Colonic mucosa (tissue), 4 donors: ENCODE measurements at regions not wholly inside any gene's neighbourhood (a gene's known extent, or its start where the extent isn't known, plus 50 kb on each side); places are given as distances from the start of the nearest gene placed in this dataset.

Experiments
- DNase-seq: peaks from one replicate; pipeline ENCODE4 v3.0.0-alpha.2; 2020
- H3K27ac ChIP-seq: fragments of 200-600 bp; one replicate; pipeline ENCODE4 v1.8.0; 2021
- H3K27me3 ChIP-seq: fragments of 200-600 bp; one replicate; pipeline ENCODE4 v1.8.0; 2021
- H3K36me3 ChIP-seq: fragments of 200-600 bp; one replicate; pipeline ENCODE4 v1.8.0; 2021
- H3K4me1 ChIP-seq: fragments of 200-600 bp; one replicate; pipeline ENCODE4 v1.8.0; 2021; ENCODE audit warnings: mild to moderate bottlenecking
- H3K4me3 ChIP-seq: fragments of 200-600 bp; one replicate; pipeline ENCODE4 v1.8.0; 2021
- H3K9ac ChIP-seq, 2 donors: one replicate each; pipeline ENCODE4 v1.7.0; 2013; ENCODE audit warnings: control low read depth in 2 of 2, low read depth in 2 of 2, low read length in 2 of 2
- H3K9me3 ChIP-seq: fragments of 200-600 bp; one replicate; pipeline ENCODE4 v1.8.0; 2021
- intact Hi-C: fragments of 100-400 bp; cut with DNase I; formaldehyde crosslinking; loops from one replicate; pipeline ENCODE4 v1.14.1; 2022
- TF ChIP-seq, protein P1 (sequence below): fragments of 200-600 bp; IDR thresholded peaks from one replicate; pipeline ENCODE4 v1.8.0; 2022; ENCODE audit warnings: antibody characterized with exemption, mild to moderate bottlenecking
- donor health status: healthy.
- donor health status: DM: no; HTN: no; CAD: no.
- donor health status: DM: no; HTN: no; CAD: no.

DNA sequence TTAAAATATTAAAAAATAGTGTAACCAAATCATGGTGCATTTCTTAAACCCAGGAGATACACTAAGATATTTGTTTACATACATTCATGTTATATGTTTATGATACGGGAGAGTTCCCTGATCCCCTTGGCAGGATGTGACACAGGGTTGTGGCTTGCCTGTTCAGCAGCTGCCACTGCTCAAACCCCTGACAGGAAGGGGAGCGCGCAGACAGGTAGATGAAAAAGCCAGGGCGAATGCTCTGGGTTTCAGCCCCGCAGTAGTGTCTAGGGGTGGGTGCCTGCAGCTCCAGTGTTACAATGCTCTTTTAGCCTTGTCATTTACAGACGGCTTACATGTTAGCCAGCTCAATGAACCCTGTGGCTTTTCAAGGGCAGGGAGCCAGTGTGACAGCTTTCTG, 1343.8 kb upstream of the IGFBP7 start:
- Histone ChIP-seq H3K27ac (no peak overlapping the region), H3K4me1 (no peaks in the 10 kb centered on the region), H3K27me3 (no peaks in the 10 kb centered on the region), H3K4me3 (no peak overlapping the region), H3K9me3 (no peaks in the 10 kb centered on the region), H3K36me3 (no peaks in the 10 kb centered on the region), H3K9ac (no peak overlapping the region)
- intact Hi-C loops = no loop called here
- TF ChIP-seq, protein P1, sequence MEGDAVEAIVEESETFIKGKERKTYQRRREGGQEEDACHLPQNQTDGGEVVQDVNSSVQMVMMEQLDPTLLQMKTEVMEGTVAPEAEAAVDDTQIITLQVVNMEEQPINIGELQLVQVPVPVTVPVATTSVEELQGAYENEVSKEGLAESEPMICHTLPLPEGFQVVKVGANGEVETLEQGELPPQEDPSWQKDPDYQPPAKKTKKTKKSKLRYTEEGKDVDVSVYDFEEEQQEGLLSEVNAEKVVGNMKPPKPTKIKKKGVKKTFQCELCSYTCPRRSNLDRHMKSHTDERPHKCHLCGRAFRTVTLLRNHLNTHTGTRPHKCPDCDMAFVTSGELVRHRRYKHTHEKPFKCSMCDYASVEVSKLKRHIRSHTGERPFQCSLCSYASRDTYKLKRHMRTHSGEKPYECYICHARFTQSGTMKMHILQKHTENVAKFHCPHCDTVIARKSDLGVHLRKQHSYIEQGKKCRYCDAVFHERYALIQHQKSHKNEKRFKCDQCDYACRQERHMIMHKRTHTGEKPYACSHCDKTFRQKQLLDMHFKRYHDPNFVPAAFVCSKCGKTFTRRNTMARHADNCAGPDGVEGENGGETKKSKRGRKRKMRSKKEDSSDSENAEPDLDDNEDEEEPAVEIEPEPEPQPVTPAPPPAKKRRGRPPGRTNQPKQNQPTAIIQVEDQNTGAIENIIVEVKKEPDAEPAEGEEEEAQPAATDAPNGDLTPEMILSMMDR = no peak
- no peak for DNase-seq

DNA sequence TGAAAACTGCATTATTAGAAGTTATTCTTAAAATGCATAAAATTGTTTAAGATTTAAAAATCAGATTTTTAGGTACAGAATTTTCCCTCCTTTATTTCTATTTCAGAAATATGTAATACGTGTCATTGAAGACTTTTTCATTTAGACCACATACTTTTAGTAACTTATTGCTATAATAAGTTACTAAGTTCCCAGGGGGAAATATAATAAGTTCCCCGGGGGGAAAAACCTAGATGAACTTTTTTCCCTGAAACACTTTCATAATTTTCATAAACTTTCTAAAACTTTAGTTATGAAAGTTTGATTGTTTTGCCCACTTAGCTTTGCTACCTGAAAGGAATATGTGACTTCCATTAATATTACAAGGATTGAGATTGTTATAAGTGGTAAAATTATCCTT, 1341.5 kb upstream of the IGFBP7 start:
- DNase-seq = no peak
- no peaks in the 10 kb centered on the region for H3K9me3 ChIP-seq
- TF ChIP-seq, protein P1 = no peak
- intact Hi-C loops = no loop called here
- H3K27me3 ChIP-seq = no peaks in the 10 kb centered on the region
- no peak overlapping the region for H3K27ac ChIP-seq
- H3K9ac ChIP-seq = no peak overlapping the region
- H3K4me3 ChIP-seq = no peak overlapping the region
- no peaks in the 10 kb centered on the region for H3K36me3 ChIP-seq
- H3K4me1 ChIP-seq = no peaks in the 10 kb centered on the region

DNA sequence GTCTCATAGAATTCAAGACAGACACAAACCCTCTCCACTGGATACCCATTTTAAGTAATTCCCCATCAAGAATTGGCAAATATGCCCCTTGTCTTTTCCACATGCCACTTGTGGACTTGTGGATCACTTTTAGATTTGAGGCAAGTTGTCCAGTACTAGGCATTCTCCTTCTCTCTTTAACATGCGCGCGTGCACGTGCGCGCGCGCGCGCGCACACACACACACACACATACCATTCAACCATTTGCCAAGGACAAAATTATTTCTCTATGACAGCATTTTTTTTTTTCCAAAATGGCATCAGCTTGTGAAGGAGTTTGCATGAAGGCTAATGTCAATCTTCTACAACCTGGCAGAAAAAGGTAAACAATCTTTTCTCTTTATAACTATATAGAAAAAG, 1325.7 kb upstream of the IGFBP7 start:
- Histone ChIP-seq H3K9me3 (no peaks in the 10 kb centered on the region), H3K27ac (no peak overlapping the region), H3K9ac (no peak overlapping the region), H3K4me3 (no peak overlapping the region), H3K4me1 (no peaks in the 10 kb centered on the region), H3K27me3 (no peaks in the 10 kb centered on the region), H3K36me3 (no peaks in the 10 kb centered on the region)
- TF ChIP-seq, protein P1 = no peak
- intact Hi-C loops = no loop called here
- no peak for DNase-seq

DNA sequence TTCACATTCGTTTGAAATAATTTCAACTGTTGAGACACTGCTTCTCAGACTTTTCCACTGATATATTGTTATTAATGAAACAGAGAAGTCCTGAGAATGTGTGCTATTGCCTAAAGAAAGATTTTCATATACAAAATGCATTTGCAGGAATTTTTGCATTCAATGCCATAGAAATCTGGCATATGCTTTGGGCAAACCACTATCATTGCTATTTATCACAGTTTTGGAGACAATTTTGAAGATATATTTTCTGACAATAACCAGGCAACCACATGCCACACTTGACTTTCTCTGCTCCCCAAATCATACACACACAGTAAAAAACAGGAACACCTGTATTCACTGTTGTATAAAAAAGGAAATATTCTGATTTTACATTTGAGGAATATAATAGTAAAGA, 1303.7 kb upstream of the IGFBP7 start:
- no peak overlapping the region for H3K4me3 ChIP-seq
- H3K27ac ChIP-seq = no peak overlapping the region
- intact Hi-C loops = no loop called here
- DNase-seq = no peak
- no peaks in the 10 kb centered on the region for H3K27me3 ChIP-seq
- H3K9me3 ChIP-seq = no peaks in the 10 kb centered on the region
- no peak overlapping the region for H3K9ac ChIP-seq
- TF ChIP-seq, protein P1 = no peak
- no peaks in the 10 kb centered on the region for H3K4me1 ChIP-seq
- no peaks in the 10 kb centered on the region for H3K36me3 ChIP-seq

DNA sequence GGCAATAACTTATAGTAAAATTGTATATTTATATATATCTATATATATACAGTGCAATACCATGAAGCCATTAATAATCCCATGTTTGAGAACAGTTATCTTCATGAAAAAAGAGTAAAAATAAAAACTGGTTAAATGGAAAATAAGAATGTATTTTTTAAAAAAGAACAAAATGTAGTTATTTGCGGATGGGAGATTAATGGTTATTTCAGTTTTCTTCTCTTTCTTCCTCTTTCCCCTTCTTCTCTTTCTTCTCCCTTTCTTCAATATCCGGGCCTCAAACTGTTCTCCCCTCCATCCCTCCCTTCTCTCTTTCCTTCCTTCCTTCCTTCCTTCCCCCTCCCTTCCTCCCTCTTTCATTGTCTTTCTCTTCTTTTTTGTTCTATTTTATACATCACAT, 1301.7 kb upstream of the IGFBP7 start:
- H3K27me3 ChIP-seq = no peaks in the 10 kb centered on the region
- no peaks in the 10 kb centered on the region for H3K9me3 ChIP-seq
- H3K4me1 ChIP-seq = no peaks in the 10 kb centered on the region
- no peak overlapping the region for H3K9ac ChIP-seq
- intact Hi-C loops = no loop called here
- H3K27ac ChIP-seq = no peak overlapping the region
- H3K4me3 ChIP-seq = no peak overlapping the region
- H3K36me3 ChIP-seq = no peaks in the 10 kb centered on the region
- no peak for DNase-seq
- TF ChIP-seq, protein P1 = no peak

DNA sequence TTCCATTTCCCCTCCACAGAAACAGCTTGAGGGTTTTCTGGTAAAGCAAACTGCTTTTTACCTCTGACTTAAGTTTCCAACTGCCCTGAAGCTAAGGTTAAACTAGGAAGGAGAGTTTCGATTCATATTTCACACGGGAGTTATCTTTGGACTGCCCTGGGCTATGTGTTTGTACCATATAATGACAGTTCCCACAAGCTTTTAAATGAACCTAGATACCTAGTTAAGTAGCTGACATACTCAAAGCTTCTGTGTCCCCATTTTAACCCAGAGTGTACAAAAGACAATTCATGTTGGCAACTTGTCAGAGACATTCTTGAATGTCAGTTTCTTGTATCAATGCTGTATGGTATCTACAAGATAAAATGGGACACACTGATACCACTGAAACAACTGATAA, 1296.6 kb upstream of the IGFBP7 start:
- Histone ChIP-seq H3K4me1 (no peaks in the 10 kb centered on the region), H3K9me3 (no peaks in the 10 kb centered on the region), H3K27me3 (no peaks in the 10 kb centered on the region), H3K36me3 (no peaks in the 10 kb centered on the region), H3K27ac (no peak overlapping the region), H3K4me3 (no peak overlapping the region), H3K9ac (no peak overlapping the region)
- TF ChIP-seq, protein P1 = no peak
- intact Hi-C loops = no loop called here
- DNase-seq = no peak
